RCC 7860 (cell line): ENCODE measurements at regions not wholly inside any gene's neighbourhood (a gene's known extent, or its start where the extent isn't known, plus 50 kb on each side); places are given as distances from the start of the nearest gene placed in this dataset.
"Not testable (repeated sequence)": the region's sequence is repeated elsewhere in the genome, so short reads cannot be mapped to it uniquely, and the experiment has no call there.

ENCODE experiments used
- DNase-seq: peaks from one replicate; pipeline ENCODE4 v3.0.0-alpha.2; 2015; ENCODE audit warnings: low spot score
- FAIRE-seq: peaks from 2 replicates; lab custom pipeline; 2012; peaks lifted over from hg19 to GRCh38; lab: Jason Lieb, UNC

- DNase-seq = no peak
These were observed 177.3 kb downstream of the PRL start for GRCh38 chr6:22119500-22119899.

DNA sequence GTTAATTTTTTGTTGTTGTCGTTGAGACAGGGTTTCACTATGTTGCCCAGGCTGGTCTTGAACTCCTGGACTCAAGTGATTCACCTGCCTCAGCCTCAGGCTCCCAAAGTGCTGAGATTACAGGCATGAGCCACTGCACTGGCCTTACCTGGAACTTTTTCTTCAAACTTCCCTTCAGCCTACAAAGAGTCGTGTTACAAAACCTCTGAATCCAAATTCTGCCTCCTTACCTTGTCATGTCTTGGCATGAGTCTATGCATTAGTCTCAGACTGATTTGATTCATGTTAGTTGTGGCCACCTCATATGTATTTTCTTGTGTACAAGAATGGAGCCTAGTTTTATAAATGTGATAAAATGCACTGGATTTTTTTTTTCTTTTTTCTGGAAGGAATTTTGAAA lies 172.1 kb downstream of the PRL start:
- DNase-seq = no peak
- FAIRE-seq = no peak

More at GRCh38 chr6:22119500-22119899, 177.3 kb downstream of the PRL start:
- no peak for FAIRE-seq

DNA sequence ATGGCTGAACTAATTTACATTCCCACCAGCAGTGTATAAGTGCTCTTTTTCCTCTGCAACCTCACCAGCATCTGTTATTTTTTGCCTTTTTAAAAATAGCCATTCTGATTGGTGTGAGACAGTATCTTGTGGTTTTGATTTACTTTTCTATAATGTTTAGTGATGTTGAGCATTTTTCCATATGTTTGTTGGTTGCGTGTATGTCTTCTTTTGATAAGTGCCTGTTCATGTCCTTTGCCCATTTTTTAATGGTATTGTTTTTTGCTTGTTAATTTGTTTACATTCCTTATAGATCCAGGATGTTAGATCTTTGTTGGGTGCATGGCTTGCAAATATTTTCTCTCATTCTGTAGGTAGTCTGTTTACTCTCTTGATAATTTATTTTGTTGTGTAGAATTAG lies 169.9 kb downstream of the PRL start:
- DNase-seq (no peak), FAIRE-seq (no peak)

DNA sequence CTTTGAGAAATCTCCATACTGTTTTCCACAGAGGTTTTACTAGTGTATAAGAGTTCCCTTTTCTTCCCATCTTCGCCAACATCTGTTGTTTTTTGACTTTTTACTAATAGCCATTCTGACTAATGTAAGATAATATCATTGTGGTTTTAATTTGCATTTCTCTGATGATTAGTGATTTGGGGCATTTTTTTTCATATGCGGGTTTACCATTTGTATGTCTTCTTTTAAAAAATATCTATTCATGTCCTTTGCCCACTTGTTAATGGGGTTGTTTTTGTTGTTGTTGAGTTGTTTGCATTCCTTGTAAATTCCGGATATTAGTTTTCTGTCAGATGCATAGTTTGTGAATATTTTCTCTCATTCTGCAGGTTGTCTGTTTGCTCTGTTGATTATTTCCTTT lies 167.1 kb downstream of the PRL start:
- DNase-seq (no peak), FAIRE-seq (no peak)

GRCh38 chr6:22132656-22133055 lies 164.2 kb downstream of the PRL start:
- DNase-seq (no peak), FAIRE-seq (no peak)

DNA sequence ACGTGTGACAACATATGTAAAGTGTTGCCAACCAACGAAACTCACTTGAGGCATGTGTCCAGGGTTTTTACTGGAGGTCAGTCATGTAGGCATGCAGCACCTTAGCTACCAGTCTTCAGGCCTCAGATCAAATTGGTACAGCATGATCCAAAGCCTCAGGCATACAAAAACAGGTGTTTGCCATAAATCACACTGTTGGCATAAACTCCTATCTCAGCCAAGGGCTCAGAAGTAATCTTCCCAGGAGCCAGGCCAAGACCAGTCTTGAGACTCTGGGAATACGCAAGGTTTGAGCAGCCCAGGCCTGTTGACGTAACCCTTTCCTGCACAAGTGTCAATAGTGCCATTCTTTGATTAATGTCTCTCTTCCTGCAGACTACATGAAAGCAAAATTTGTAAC lies 163.5 kb downstream of the PRL start:
- no peak for FAIRE-seq

GRCh38 chr6:22134308-22134707 lies 162.5 kb downstream of the PRL start:
- FAIRE-seq = no peak
- no peak for DNase-seq

More for the DNA sequence above, 163.5 kb downstream of the PRL start:
- DNase-seq = no peak

DNA sequence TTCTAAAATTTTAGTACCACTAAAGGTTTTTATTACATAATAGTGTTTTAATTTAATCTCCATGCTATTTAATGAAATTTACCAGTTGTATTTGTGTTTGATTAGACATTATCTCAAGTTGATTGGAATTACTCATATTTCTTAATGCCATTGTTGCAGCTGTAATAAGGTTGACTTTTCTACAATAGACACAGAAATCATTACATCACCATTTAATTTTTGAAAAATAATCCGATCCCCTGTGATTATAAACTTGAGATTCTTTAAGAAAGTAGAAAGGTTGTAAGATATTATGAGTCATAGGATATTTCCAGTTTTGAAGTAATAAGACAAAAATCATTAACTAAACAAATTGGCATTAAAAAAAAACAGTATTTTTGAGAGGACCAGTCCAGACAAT lies 161.4 kb downstream of the PRL start:
- DNase-seq (no peak), FAIRE-seq (no peak)

GRCh38 chr6:22140736-22141135 lies 156.1 kb downstream of the PRL start:
- not testable (repeated sequence) for FAIRE-seq, DNase-seq

DNA sequence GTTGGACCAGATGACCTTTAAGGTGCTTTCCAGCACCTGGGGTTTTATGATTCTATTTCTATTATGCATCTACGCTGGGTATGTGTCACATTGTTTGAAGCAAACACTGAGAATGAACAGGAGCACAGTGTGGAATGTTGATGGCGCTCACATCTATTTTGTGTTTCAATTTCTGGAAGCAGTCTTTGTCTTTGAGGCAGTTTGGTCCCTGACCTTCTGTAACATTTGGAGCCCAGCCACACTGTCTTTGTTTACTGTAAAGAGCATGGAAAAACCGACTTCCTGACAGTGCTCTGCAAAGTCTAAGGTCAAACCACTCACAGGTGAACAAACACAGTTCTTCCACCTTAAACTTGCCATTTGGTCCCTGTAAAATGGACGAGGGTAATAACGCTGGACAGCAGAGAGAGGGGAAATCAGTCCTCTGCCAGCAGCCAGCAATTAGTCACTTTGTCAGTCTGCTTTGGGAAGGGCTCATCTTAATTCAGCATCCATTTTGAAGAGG lies 155.5 kb downstream of the PRL start:
- no peak for DNase-seq
- FAIRE-seq = no peak

GRCh38 chr6:22142856-22143255 lies 154.0 kb downstream of the PRL start:
- DNase-seq (no peak), FAIRE-seq (no peak)

GRCh38 chr6:22145376-22145775 lies 151.5 kb downstream of the PRL start:
- FAIRE-seq = no peak
- no peak for DNase-seq

DNA sequence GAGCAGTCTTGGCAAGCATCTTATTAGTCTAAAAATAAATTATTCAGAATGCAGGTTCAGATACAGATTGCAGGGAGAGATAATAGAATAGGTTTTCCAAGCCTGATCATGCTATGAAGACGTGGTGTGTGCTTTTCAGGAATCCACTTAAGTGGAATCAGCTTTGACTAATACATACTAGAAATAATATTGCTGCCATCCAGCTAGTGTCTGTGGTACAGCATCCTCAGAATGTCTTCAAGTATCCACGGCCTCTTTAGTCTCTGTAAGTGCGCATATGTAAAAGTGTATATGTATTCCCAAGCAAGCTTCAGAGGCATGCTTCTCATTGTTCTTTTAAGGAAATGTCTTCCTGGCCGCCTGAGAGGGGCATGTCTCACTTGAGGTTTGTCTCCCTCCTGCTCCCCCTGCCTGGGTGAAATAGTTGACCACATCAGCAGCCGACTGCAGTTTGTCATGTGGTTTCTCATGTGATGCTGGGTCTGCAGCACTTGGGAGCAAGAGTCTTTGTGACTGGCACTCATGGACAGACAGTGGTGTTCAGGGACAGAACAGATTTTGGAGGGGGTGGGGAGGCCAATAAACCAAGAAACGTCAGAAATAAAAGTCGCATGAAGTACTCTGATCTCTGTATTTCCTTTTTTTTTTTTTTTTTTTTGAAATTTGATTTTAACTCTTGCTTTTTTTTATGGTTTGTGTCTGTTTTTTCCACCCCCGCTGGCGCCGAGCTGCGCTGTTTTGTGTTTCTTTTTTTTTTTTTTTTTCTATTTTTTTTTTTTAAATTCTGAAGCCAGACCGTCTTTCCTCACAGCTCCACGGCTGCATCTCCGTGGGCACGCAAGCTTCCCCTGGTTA lies 150.8 kb downstream of the PRL start:
- FAIRE-seq = no peak

GRCh38 chr6:22146678-22146930 lies 150.2 kb downstream of the PRL start:
- DNase-seq = no peak

More for the DNA sequence above, 150.8 kb downstream of the PRL start:
- peak; percentile 31 for DNase-seq

DNA sequence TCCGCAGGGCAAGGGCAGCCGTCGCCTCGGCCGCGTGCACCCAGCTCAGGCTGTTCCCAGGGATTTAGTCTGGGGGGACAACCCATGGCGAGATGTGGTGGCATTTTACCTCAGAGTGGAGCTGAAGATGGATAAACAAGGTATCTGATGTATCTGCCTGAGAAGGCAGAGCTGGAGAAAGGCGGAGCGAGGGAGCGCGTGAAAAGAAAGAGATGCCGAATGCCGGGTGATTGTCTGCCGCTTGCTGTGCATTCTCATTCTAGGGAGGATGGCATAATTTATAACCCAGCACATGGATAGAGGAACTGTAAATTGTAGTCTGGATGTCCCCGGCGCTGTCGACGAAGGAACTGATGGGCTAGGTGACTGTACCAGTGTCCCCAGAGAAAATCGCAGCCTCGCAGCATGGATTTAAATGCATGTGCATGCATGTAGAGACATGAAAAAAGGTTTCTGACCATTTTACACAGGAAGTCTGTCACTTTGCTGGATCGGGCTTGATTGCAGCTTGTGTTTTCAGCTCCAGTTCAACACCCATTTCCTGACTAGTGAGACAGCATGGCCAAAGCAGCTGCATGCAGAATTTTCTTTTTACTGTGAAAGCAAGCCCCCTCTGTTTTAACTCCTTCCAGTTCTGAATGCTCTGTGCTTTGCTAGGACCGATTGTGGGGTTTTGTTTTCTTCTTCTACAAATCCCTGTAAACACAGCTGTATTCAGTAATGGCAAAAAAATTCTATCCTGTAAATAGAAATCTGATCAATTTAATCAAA lies 149.7 kb downstream of the PRL start:
- DNase-seq = no peak

More at GRCh38 chr6:22146678-22146930, 150.2 kb downstream of the PRL start:
- no peak for FAIRE-seq

GRCh38 chr6:22147921-22148776 lies 148.7 kb downstream of the PRL start:
- FAIRE-seq = no peak
- no peak for DNase-seq

More for the DNA sequence above, 149.7 kb downstream of the PRL start:
- no peak for FAIRE-seq

DNA sequence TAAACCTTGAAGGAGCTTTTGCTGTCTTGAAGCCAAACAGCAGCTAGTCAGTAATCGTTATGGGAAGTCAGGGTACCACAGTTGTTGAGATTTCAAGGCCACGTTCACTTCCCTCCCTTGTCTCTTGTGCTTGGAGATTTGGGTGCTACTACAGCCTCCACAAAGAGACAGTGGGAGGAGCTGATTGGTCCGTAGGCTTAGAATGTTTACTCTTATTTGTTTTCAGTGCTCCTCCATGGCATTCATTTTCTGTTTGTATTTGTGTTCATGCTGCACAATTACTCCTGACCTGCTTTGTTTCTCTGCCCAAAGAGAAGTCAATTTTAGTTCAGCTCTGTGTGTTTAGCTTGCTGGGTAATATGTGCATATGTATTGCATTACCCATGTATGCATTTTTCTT lies 147.7 kb downstream of the PRL start:
- DNase-seq (no peak), FAIRE-seq (no peak)

DNA sequence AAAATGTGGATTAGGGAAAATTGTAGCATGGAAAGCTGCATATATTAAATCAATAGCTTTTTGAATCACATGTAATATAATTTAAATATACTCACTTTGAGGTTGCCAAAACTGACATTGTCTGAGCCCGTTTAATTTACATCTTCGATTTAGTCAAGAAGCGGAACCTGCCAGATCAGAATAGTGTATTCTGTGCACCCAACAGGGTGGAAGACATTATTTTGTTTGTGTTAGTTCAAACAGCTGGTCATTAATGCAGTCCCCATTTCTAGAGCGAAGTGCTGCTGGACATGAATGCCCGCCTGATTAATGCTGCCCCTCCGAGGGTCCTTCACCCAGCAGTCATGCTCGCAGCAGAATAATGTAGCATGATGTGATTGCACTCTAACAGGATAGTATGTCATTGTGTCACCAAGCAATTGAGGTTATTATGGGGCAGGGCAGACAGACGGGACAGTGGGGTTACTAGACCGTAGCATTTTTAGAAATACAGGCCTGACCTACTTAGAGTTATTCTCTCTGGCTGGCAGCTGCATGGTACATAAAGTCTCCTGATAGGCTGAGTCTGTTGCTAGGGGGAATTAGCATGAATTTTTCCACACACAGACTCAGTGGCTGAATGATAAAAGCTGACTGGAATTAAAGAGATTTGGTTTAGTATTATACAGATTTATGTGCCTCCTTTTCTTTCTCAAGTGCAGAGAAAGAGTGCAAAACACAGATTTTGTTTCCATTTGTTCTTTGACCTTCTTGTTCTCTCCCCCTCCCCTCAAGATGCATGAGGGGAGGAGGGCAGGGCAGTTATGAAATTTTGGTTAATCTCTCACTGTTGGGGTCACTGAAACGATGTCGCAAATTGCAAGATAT lies 147.1 kb downstream of the PRL start:
- peak; percentile 45 for DNase-seq
- FAIRE-seq = peak; percentile 55

- FAIRE-seq (no peak), DNase-seq (no peak)
These were observed 146.3 kb downstream of the PRL start for GRCh38 chr6:22150368-22151035.

GRCh38 chr6:22151892-22152291 lies 144.9 kb downstream of the PRL start:
- no peak for DNase-seq
- FAIRE-seq = no peak
